ENCODE measurements at regions not wholly inside any gene's neighbourhood (a gene's known extent, or its start where the extent isn't known, plus 50 kb on each side); places are given as distances from the start of the nearest gene placed in this dataset.
"Not testable (repeated sequence)": the region's sequence is repeated elsewhere in the genome, so short reads cannot be mapped to it uniquely, and the experiment has no call there.

GRCh38 chr1:95659588-95659987 is 425.6 kb downstream of the RWDD3 start:
- Histone ChIP-seq H3K9me3 (ENCODE audit: control insufficient read depth in 5 of 5, low read length in 5 of 5) (peaks cover 0 to 10% (median 2%) of the 10 kb centered on the region in 5 donors), H3K27me3 (ENCODE audit: control insufficient read depth in 5 of 5, insufficient read depth in 4 of 5, low read length in 5 of 5) (no peaks in the 10 kb centered on the region), H3K9ac (ENCODE audit: low read length in 5 of 5) (no peak overlapping the region), H3K27ac (ENCODE audit: low read depth, low read length) (no peak overlapping the region), H3K4me1 (ENCODE audit: control insufficient read depth in 5 of 5, insufficient read depth in 5 of 5, low read length in 5 of 5) (peaks cover 0 to 30% (median under 1%) of the 10 kb centered on the region in 5 donors), H3K4me3 (ENCODE audit: low read depth in 1 of 5, low read length in 5 of 5) (no peak overlapping the region), H3K36me3 (ENCODE audit: control insufficient read depth in 5 of 5, insufficient read depth in 5 of 5, low read length in 5 of 5) (no peaks in the 10 kb centered on the region)

- H3K9me3 ChIP-seq (ENCODE audit: control insufficient read depth in 5 of 5, low read length in 5 of 5) = peaks cover 0 to 10% (median 2%) of the 10 kb centered on the region in 5 donors
- H3K4me3 ChIP-seq (ENCODE audit: low read depth in 1 of 5, low read length in 5 of 5) = no peak overlapping the region
- H3K4me1 ChIP-seq (ENCODE audit: control insufficient read depth in 5 of 5, insufficient read depth in 5 of 5, low read length in 5 of 5) = peaks cover 0 to 21% (median 0%) of the 10 kb centered on the region in 5 donors
- H3K27ac ChIP-seq (ENCODE audit: low read depth, low read length) = no peak overlapping the region
- no peaks in the 10 kb centered on the region for H3K36me3 ChIP-seq (ENCODE audit: control insufficient read depth in 5 of 5, insufficient read depth in 5 of 5, low read length in 5 of 5)
- H3K27me3 ChIP-seq (ENCODE audit: control insufficient read depth in 5 of 5, insufficient read depth in 4 of 5, low read length in 5 of 5) = no peaks in the 10 kb centered on the region
- H3K9ac ChIP-seq (ENCODE audit: low read length in 5 of 5) = no peak overlapping the region
These were observed 426.7 kb downstream of the RWDD3 start for GRCh38 chr1:95660736-95661135.

- not testable (repeated sequence) for H3K9ac ChIP-seq (ENCODE audit: low read length in 5 of 5); H3K4me3 ChIP-seq (ENCODE audit: low read depth in 1 of 5, low read length in 5 of 5); H3K36me3 ChIP-seq (ENCODE audit: control insufficient read depth in 5 of 5, insufficient read depth in 5 of 5, low read length in 5 of 5); H3K27me3 ChIP-seq (ENCODE audit: control insufficient read depth in 5 of 5, insufficient read depth in 4 of 5, low read length in 5 of 5); H3K27ac ChIP-seq (ENCODE audit: low read depth, low read length)
- H3K4me1 ChIP-seq (ENCODE audit: control insufficient read depth in 5 of 5, insufficient read depth in 5 of 5, low read length in 5 of 5) = peaks cover 0 to 21% (median 0%) of the 10 kb centered on the region in 5 donors
- H3K9me3 ChIP-seq (ENCODE audit: control insufficient read depth in 5 of 5, low read length in 5 of 5) = peaks cover 0 to 10% (median 2%) of the 10 kb centered on the region in 5 donors
These were observed 429.5 kb downstream of the RWDD3 start for GRCh38 chr1:95663530-95663929.

GRCh38 chr1:95668165-95668564 is 434.2 kb downstream of the RWDD3 start:
- peaks cover 0 to 3% (median 0%) of the 10 kb centered on the region in 5 donors for H3K4me1 ChIP-seq (ENCODE audit: control insufficient read depth in 5 of 5, insufficient read depth in 5 of 5, low read length in 5 of 5)
- H3K9me3 ChIP-seq (ENCODE audit: control insufficient read depth in 5 of 5, low read length in 5 of 5) = peaks cover 0 to 5% (median 0%) of the 10 kb centered on the region in 5 donors
- H3K27me3 ChIP-seq (ENCODE audit: control insufficient read depth in 5 of 5, insufficient read depth in 4 of 5, low read length in 5 of 5) = no peaks in the 10 kb centered on the region
- no peak overlapping the region for H3K9ac ChIP-seq (ENCODE audit: low read length in 5 of 5)
- H3K36me3 ChIP-seq (ENCODE audit: control insufficient read depth in 5 of 5, insufficient read depth in 5 of 5, low read length in 5 of 5) = no peaks in the 10 kb centered on the region
- no peak overlapping the region for H3K27ac ChIP-seq (ENCODE audit: low read depth, low read length)
- H3K4me3 ChIP-seq (ENCODE audit: low read depth in 1 of 5, low read length in 5 of 5) = no peak overlapping the region

GRCh38 chr1:95669638-95670037 is 435.6 kb downstream of the RWDD3 start:
- not testable (repeated sequence) for H3K9ac ChIP-seq (ENCODE audit: low read length in 5 of 5); H3K4me3 ChIP-seq (ENCODE audit: low read depth in 1 of 5, low read length in 5 of 5); H3K4me1 ChIP-seq (ENCODE audit: control insufficient read depth in 5 of 5, insufficient read depth in 5 of 5, low read length in 5 of 5); H3K36me3 ChIP-seq (ENCODE audit: control insufficient read depth in 5 of 5, insufficient read depth in 5 of 5, low read length in 5 of 5); H3K27ac ChIP-seq (ENCODE audit: low read depth, low read length); H3K27me3 ChIP-seq (ENCODE audit: control insufficient read depth in 5 of 5, insufficient read depth in 4 of 5, low read length in 5 of 5); H3K9me3 ChIP-seq (ENCODE audit: control insufficient read depth in 5 of 5, low read length in 5 of 5)

- Histone ChIP-seq H3K27ac (ENCODE audit: low read depth, low read length) (no peak overlapping the region), H3K9me3 (ENCODE audit: control insufficient read depth in 5 of 5, low read length in 5 of 5) (no peaks in the 10 kb centered on the region), H3K4me1 (ENCODE audit: control insufficient read depth in 5 of 5, insufficient read depth in 5 of 5, low read length in 5 of 5) (peaks cover 0 to 3% (median 0%) of the 10 kb centered on the region in 5 donors), H3K9ac (ENCODE audit: low read length in 5 of 5) (no peak overlapping the region), H3K4me3 (ENCODE audit: low read depth in 1 of 5, low read length in 5 of 5) (no peak overlapping the region), H3K27me3 (ENCODE audit: control insufficient read depth in 5 of 5, insufficient read depth in 4 of 5, low read length in 5 of 5) (no peaks in the 10 kb centered on the region), H3K36me3 (ENCODE audit: control insufficient read depth in 5 of 5, insufficient read depth in 5 of 5, low read length in 5 of 5) (no peaks in the 10 kb centered on the region)
These were observed 437.1 kb downstream of the RWDD3 start for GRCh38 chr1:95671098-95671497.

GRCh38 chr1:95679262-95679661 is 445.3 kb downstream of the RWDD3 start:
- no peaks in the 10 kb centered on the region for H3K27me3 ChIP-seq (ENCODE audit: control insufficient read depth in 5 of 5, insufficient read depth in 4 of 5, low read length in 5 of 5)
- no peak overlapping the region for H3K9ac ChIP-seq (ENCODE audit: low read length in 5 of 5)
- H3K27ac ChIP-seq (ENCODE audit: low read depth, low read length) = no peak overlapping the region
- no peaks in the 10 kb centered on the region for H3K36me3 ChIP-seq (ENCODE audit: control insufficient read depth in 5 of 5, insufficient read depth in 5 of 5, low read length in 5 of 5)
- no peak overlapping the region for H3K4me3 ChIP-seq (ENCODE audit: low read depth in 1 of 5, low read length in 5 of 5)
- H3K4me1 ChIP-seq (ENCODE audit: control insufficient read depth in 5 of 5, insufficient read depth in 5 of 5, low read length in 5 of 5) = peaks cover 0 to 3% (median 0%) of the 10 kb centered on the region in 5 donors
- H3K9me3 ChIP-seq (ENCODE audit: control insufficient read depth in 5 of 5, low read length in 5 of 5) = peaks cover 0 to 2% (median 0%) of the 10 kb centered on the region in 5 donors

- Histone ChIP-seq H3K27ac (ENCODE audit: low read depth, low read length) (no peak overlapping the region), H3K36me3 (ENCODE audit: control insufficient read depth in 5 of 5, insufficient read depth in 5 of 5, low read length in 5 of 5) (peaks cover 0 to 3% (median 0%) of the 10 kb centered on the region in 5 donors)
These were observed 451.1 kb downstream of the RWDD3 start for GRCh38 chr1:95685081-95685480.

GRCh38 chr1:95686217-95686616 is 452.2 kb downstream of the RWDD3 start:
- Histone ChIP-seq H3K36me3 (ENCODE audit: control insufficient read depth in 5 of 5, insufficient read depth in 5 of 5, low read length in 5 of 5) (peaks cover 0 to 3% (median 0%) of the 10 kb centered on the region in 5 donors), H3K4me3 (ENCODE audit: low read depth in 1 of 5, low read length in 5 of 5) (no peak overlapping the region), H3K27ac (ENCODE audit: low read depth, low read length) (no peak overlapping the region), H3K27me3 (ENCODE audit: control insufficient read depth in 5 of 5, insufficient read depth in 4 of 5, low read length in 5 of 5) (no peaks in the 10 kb centered on the region), H3K9ac (ENCODE audit: low read length in 5 of 5) (no peak overlapping the region), H3K9me3 (ENCODE audit: control insufficient read depth in 5 of 5, low read length in 5 of 5) (no peaks in the 10 kb centered on the region), H3K4me1 (ENCODE audit: control insufficient read depth in 5 of 5, insufficient read depth in 5 of 5, low read length in 5 of 5) (peaks cover 0 to 6% (median 0%) of the 10 kb centered on the region in 5 donors)

More at GRCh38 chr1:95685081-95685480, 451.1 kb downstream of the RWDD3 start:
- Histone ChIP-seq H3K9ac (ENCODE audit: low read length in 5 of 5) (no peak overlapping the region), H3K4me3 (ENCODE audit: low read depth in 1 of 5, low read length in 5 of 5) (no peak overlapping the region), H3K27me3 (ENCODE audit: control insufficient read depth in 5 of 5, insufficient read depth in 4 of 5, low read length in 5 of 5) (no peaks in the 10 kb centered on the region), H3K9me3 (ENCODE audit: control insufficient read depth in 5 of 5, low read length in 5 of 5) (peaks cover 0 to 2% (median 0%) of the 10 kb centered on the region in 5 donors), H3K4me1 (ENCODE audit: control insufficient read depth in 5 of 5, insufficient read depth in 5 of 5, low read length in 5 of 5) (peaks cover 0 to 6% (median 0%) of the 10 kb centered on the region in 5 donors)

- Histone ChIP-seq H3K27me3 (ENCODE audit: control insufficient read depth in 5 of 5, insufficient read depth in 4 of 5, low read length in 5 of 5) (no peaks in the 10 kb centered on the region), H3K36me3 (ENCODE audit: control insufficient read depth in 5 of 5, insufficient read depth in 5 of 5, low read length in 5 of 5) (peaks cover 0 to 12% (median 0%) of the 10 kb centered on the region in 5 donors), H3K4me3 (ENCODE audit: low read depth in 1 of 5, low read length in 5 of 5) (no peak overlapping the region), H3K27ac (ENCODE audit: low read depth, low read length) (no peak overlapping the region), H3K9me3 (ENCODE audit: control insufficient read depth in 5 of 5, low read length in 5 of 5) (peaks cover 5 to 24% (median 14%) of the 10 kb centered on the region in 5 donors), H3K9ac (ENCODE audit: low read length in 5 of 5) (no peak overlapping the region), H3K4me1 (ENCODE audit: control insufficient read depth in 5 of 5, insufficient read depth in 5 of 5, low read length in 5 of 5) (no peaks in the 10 kb centered on the region)
These were observed 465.3 kb downstream of the RWDD3 start for GRCh38 chr1:95699149-95699953.
